CD4-positive, alpha-beta T cell treated with Interleukin-12 subunit alpha and Interleukin-12 subunit beta, for 1 hour (primary cell): ENCODE measurements at regions not wholly inside any gene's neighbourhood (a gene's known extent, or its start where the extent isn't known, plus 50 kb on each side); places are given as distances from the start of the nearest gene placed in this dataset.

Experiments used
- DNase-seq: peaks from one replicate; pipeline ENCODE4 v3.0.0-alpha.2; 2020

DNA sequence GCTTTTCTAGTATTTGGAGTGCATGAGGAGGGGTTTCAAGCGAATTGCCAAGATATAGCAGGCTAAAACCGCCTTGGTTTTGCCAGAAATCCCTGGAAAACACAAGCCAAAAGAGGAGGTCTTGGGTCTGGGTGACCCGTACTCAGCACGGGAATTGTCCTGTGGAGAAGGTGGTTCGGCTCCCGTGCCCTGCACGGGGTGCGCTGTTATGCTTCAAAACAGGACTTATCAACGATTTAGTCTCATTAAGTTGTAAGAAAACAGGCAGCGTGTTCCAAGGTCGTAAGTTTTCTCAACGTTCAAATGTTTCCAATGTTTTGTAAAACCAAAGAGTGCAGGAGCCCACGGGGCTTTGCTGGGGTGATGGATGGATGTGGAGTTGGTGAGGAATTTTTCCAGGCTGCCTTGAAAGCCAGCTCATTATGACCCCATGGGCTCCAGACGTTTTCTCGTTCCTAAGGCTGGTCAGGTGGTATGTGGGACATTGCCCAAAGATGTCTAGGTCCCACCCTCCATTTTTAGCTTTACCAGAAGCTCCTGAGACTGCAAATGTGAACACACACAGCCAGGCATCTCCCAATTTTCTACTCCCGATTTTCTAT, 75.4 kb upstream of the CLDN14 start:
- no peak for DNase-seq

DNA sequence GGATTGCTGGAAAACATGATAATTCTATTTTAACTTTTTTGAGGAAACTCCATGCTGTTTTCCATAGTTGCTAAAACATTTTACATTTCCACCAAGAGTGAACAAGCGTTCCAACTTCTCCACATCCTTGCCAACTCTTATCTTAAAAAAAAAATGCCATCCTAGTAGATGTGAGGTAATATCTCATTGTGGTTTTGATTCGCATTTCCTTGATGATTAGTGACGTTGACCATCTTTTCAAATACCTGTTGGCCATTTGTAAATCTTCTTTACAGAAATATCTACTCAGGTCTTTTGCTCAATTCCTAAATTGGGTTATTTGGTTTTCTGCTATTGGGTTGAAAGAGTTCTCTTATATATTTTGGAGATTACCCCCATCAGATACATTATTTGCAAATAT, 77.4 kb upstream of the CLDN14 start:
- DNase-seq = no peak

DNA sequence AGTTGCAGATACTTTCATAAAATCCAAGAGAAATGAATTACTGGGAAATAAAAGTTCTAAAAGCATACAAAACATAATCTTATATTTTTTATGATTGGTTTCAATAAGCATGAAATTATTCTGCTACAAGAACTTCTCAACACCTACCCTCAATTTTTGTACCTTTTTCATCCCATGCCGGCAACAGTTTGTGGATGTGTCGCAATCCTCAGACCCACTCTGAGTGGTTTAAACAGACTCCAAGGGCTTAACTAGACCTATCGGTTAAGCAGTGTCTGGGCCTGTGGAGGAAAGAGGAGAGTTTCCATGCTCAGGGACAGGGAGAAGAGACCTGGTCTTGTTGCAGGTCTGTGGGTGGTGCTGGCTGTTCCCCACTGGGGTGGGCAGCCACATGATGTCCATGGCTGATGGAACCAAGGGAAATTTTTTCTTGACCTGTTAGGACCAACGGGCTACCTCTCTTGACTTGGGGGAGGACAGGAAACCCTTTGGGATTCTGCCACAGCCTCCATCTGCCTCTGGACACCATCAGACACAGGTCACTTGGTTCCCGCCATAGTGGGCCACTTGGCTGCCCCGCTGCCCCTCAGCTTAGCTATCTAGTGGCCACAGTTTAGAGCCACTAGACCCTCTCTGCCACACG, 81.1 kb upstream of the CLDN14 start:
- DNase-seq = no peak

DNA sequence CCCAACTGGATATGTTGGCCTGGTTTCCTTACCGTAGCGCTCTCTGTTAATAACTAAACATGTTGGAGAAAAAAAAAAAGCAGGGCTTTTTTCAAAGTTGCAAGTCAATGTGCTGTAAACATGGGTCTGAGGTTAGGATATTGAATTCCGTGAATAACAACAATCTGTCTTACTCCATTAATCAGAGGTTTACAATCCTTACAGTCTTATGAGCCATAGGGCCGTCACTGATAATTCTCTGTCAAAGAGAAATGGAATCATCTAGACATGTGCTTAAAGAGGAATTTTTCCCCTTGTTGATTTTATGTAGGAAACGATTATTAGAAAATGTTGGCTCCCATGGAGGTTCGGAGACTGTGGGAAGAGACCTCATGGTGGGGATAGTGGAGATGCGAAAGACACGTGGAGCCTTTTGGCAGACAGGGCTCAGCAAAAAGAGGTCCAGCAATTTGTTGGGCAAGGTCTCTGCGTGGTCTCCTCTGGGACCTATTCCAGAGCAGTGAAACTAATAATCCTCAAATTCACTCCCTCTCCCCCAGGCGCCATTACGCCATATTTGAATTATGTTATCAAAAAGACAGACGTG, 83.5 kb upstream of the CLDN14 start:
- no peak for DNase-seq

DNA sequence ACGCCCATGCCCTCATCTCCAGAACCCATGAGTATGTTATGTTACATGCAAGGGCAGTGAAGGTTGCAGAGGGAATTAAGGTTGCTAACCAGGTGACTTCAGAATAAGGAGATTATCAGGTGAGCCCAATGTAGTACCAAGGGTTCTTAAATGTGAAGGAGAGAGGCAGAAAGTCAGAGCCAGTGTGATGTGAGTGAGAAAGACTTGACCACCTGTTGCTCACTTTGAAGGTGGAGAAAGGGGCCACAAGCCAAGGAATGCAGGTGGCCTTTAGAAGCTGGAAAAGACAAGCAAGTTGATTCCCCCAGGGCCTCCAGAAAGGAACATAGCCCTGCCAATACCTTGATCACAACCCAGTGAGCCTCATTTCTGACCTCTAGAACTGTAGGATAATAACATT, 84.7 kb upstream of the CLDN14 start:
- no peak for DNase-seq

DNA sequence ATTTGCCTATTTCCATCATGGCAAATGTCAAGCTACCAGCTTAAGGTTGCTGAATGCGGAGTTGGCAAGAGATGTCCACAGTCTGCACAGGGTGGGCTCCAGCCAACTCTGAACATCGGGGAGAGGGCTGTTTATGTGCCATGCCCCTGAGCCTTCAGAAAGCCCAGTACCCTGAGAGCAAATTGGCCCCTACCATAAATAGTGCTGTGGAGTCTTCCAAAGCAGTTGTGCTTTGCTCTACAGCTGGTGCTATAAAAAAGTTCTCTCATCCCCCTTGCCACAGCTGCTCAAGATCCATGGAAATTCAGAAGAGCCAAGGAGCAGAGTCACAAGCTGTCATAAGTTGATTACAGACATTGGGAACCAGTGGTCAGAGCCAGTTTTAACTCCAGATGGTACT, 85.6 kb upstream of the CLDN14 start:
- no peak for DNase-seq

DNA sequence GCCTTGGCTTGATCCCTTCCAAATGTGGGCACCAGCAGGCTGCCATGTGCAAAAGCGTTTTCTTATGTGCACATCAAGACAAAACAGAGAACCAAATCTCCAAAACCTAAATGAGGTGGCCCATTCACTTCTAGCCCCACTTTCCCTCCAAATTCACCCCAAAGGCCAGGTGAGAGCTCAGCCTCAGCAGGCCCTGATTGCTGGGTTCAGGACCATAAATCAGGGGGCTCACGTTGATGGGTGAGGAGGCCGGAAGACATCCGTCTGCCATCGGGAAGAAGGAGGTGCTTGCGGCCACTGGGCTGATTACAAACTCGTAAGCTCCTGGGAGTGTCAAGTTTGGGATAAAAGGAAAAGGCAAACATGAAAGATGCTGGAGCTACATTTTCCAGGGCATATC, 86.7 kb upstream of the CLDN14 start:
- no peak for DNase-seq

DNA sequence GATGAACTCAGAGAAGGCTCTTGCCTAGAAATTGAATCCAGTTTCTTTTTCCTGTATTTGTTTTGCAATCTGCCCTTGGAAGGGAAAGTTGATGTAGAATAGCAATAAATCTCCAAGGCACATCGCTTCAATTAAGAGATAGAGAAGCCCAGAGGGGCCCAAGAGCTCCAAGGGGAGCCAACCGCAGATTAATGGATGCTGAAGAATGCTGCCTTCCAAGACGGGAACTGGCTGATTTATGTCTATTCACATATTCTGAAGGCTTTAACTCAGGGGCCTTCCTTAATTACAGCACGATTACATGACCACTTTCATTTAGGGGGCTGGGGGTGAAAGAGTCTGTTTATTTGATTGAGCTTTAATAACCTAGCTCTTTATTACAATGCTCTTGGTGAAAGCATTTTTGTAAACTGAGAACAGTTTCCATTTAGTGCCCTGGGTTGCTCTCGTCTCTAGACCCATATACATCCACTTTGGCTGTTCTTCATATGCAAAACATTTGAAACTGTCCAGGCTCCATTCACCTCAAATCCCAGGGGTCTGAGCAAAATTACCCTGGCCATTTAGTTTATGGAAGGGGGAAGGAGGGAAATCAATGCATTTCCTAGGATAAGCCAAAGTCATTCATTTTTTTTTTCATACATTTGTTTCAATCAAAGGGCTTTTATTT, 87.4 kb upstream of the CLDN14 start:
- no peak for DNase-seq

DNA sequence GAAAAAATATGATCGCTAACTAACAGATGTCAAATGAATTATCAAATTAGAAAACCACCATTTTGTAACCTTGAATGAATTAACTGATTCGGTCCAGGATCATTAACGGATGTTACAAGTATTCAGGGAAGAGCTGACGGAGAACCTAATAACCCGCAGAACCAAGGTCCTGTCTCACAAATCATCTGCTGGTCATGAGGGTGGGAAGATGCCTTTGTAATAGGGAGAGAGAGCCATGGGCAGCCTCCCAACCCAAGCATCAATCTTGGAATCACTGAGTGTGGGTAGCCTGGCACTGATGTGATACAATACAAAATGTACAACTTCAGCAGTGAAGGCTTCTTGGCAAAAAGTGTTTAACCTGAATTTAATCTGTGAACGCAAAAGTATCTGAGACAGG, 89.6 kb upstream of the CLDN14 start:
- no peak for DNase-seq

DNA sequence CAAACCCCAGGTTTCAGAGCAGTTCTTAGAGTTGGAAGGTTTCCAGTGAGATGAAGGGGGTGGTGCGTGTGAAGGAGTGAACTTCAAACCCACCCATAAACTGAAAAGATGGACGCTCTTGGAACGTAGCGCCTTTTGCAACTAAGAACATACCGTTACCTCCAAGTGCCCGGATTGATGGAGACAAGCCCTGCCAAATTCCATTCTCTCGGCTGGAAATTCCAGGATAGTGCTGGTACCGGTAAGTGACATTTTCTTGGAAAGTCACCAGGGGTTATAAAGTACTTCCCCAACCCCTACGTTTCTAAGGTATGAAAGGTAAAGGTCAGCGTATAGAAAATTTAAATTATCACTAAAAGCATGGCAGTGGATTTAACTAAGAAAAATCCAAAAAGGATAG, 91.6 kb upstream of the CLDN14 start:
- no peak for DNase-seq

DNA sequence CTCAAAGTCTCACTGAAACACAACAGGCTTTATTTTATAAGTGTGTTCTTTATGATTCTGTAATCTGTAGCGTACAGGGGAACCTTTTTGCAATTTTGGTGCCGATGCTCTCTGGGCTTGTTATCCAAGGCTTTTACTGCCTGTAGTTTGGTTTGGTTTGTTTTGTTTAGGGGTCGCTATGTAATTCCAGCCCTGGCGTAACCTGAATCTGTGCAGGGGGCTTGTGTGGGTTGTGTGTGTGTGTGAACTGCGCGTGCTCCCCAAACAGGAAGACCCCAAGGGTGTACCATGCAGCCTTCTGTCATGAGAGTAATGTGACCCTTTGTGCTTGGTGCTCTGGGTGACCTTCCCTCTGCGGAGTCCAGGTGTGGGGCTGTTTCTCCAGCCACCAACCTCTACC, 92.1 kb upstream of the CLDN14 start:
- no peak for DNase-seq

DNA sequence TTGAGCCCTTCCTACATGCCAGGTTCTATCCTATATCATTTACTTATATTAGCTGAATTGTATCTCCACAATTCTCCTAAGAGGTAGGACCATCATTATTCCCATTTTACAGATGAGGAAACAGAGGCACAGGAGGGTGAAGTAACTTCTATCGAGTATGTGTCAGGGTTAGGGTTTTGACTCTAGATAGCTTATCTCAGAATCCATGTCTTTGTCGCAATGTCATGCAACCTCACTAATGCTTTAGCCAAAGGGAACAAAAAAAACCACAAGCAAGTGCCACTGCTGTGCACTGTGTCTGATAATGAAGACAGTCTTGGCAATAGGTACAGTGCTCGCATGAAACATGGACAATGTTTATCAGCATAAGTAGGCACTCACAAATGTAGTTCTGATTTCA, 95.4 kb upstream of the CLDN14 start:
- no peak for DNase-seq

DNA sequence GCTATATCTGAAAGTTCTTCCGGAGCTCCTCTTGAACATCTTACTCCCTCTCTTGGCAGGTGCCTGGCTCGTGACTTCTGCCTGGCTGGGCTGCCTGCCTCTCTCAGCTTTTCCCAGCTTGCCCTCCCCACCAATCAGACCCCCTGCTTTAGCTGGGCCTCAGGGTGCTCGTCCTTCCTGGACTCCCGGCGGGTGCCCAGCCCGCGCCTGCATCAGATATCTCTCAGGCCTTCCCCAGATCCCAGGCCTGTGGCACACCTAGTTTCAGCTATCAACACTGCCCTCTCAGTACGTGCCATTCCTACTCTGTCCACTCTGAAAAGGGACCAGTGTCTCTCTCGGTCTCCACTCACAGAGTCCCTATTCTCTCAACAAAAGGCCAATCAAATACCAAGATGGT, 96.5 kb upstream of the CLDN14 start:
- no peak for DNase-seq

DNA sequence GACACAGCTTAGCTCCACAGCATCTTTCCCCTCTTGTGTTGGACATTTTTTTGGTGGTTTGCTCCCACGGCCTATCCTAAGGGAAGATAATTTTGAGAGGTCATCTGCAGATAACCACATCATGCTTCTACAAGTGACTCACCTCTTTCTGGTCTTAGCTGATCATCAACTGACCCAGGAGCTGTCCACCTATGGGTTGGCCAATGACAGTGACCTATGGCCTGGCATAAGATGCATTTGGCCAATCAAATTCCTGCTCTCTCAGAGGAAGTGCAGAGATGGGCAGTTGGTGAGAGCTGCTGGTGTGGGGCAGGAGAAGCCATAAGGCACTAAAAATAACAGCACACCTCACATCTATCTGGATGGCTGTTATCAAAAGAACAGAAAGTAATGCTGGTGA, 100.0 kb upstream of the CLDN14 start:
- no peak for DNase-seq

DNA sequence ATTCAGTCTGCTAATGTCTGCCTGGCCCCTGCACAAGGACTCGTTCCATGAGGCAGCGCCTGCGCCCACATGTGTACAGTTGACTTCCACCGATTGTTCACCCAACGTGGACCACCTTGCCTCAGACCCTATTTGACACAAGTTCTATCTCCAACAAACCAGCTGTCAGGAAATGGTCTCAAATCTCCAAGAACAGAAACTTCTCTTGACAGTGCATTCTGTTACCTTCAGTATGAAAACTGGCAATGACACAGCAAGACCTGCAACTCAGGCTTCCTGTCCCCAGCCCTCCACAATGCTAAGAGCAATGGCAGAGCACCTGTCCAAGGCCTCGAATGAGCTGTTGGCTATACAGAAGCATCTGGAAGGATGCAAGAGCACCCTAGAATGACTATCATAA, 102.3 kb upstream of the CLDN14 start:
- DNase-seq = no peak

DNA sequence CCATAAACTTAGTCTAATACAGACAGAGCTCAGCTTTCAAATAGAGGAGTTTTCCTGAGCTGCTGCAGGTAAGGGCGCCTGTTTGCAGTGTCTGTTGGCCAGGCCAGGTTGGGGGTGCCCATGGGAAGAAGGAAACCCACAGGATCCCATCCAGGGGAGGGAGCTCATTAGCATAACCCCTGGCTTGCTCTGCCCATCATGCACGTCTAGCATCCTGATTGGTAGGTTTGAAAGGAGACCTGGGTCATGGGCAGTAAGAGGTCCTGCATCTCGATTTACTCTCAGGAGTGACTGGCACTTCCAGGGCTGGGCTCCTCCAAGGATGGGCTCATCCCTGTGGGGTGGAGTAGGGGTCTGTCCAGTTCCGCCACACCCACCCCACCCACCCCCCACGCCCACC, 103.7 kb upstream of the CLDN14 start:
- DNase-seq = no peak

DNA sequence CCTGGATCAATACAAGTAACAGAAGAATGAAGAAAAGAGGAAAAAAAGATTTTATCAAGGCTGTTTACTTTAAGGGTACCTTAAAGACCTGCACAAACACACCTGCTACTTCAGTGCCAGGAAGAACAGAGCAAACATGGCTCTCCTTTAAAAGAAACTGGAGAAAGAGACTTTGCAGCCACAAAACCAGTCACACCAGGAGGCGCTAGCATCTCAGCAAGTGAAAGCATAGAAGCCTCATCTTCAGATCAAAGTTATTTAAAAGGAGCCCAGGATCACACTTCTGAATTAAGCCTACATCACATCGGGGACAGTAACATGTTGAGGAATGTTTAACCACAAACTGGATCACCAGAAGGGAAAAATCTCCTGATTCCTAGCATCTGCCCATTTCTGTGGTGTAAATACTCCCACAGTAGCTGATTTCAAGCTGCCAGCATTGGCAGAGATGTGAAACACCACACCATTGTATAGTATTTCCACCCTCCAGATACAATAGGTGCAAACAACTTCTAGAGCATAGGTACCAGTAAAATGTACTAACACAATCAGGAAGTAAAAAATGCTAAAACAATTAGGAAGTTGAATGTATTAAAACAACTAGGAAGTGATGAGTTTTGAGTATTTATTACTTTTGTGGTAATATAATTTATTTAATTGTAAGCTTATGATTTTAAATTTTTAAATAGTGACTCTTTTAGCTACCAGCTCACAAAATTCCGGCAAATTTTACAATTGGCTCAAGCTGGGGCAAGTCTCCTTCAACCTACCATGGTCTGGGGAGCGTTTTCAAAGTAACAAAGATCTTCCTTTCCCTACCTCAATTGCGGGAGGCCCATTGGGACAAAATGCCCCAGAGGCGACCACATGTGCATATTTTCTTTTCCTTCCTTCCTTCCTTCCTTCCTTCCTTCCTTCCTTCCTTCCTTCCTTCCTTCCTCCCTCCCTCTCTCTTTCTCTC, 105.3 kb upstream of the CLDN14 start:
- no peak for DNase-seq

DNA sequence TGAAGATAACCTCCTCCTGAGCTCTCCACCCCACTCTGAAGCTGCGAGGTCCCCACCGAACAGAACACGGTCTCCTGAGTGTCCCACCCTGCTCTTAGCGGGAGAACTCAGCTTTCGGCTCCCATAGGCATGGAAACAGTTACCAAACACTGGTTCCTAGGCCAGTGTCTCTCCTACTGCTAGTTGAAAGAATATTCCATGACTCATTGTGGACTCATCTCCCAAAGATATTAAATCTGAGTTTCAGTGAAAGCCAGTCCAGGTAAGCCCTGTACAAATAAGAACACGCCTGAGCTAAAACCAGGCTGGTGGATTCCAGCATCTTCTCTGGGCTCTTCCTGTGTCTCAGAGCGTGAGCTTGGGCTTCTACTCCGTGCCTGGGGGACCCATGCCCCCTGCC, 107.5 kb upstream of the CLDN14 start:
- DNase-seq = no peak

DNA sequence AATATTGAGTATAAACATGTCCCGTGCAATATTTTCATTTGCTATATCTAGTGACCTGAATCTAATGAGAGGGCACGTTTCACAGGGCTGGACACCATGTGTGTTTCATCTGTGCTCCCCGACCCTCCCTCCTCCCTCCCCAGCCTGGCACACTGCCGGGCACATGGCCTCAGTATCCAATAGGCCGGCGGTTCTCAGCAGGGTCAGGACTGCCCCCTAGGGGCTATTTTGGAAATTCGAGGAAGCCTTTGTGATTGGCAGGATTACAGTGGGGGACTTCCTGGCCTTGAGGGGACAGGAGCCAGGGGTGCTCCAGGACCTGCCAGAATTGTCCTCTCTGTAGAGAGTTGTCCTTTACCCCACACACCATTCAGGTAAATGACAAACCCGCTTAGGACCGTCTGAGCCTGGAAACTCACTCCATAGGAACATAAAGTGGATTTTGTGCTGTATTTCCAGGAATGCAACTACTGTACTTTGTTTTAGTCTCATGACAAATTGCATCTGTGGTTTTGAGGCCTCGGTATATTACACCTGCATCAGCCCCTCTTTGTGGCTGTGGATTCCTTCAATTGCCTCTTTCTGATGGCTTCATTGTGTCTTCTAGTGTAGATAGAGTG, 109.5 kb upstream of the SIM2 start:
- no peak for DNase-seq

DNA sequence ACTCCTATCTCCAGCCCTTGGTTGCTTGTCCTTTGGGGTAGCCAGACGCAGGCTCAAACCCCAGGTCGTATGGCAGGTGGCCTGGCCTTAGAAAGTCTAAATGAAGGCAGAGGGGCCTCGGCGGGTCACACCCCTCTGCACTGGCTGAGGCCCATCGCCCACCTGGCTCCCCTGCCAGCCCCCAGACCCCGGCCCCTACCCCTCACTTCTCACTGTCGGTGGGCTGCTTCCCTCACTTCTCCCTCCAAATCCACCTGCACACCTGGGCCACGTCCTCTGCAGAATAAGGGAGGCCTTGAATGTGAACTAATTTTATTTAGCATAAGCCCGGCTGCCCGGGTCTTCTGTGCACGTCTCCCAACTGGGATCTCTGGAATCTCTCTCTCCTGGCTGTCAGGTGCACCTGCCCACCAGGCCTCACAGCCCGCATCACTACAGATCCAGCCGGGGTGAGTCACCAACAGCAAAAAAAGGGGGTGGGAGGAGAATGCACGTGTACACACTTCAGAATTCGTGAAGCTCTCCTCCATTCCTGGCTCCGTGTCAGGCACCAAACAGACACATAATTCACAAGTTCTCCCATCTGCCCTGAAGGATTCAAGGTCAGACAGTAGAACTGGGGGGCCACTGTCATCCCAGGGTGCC, 107.5 kb upstream of the SIM2 start:
- no peak for DNase-seq

DNA sequence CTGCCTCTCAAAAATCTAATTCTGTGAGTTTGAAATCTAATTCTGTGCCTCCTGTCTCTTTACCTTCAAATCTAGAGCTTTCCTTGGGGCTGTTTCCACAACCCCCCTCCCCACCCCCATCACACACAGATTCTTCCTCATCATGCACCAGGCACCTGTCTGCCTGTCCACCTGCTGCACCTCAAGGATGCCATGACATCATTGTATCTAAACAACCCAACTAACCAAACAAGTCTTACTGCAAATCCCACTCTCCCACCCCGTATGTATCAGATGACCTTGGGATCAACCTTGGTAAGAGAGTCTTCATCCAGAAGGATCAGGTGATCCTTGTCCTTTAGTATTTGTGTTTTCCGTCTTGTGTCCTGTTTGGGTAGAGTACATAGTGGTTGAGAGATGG, 102.7 kb upstream of the SIM2 start:
- no peak for DNase-seq

DNA sequence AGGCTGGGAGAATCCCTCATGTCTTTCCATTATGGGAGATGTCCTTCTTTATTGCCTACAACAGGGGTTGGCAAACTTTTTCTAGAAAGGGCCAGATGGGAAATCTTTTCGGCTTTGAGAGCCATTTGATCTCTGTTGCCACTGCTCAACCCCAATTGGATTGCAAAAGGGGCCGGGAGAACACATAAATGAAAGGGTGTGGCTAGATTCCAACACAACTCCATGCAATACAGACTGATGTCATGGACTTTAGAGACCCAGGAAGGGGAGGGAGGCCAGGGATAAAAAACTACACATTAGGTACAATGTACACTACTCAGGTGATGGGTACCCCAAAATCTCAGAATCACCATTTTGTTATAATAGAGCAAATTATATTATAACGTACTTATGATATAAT, 97.6 kb upstream of the SIM2 start:
- no peak for DNase-seq
